HG02763 (cell line): ENCODE measurements at regions not wholly inside any gene's neighbourhood (a gene's known extent, or its start where the extent isn't known, plus 50 kb on each side); places are given as distances from the start of the nearest gene placed in this dataset.

Experiments
- ATAC-seq: cut with Tn5 transposase; IDR thresholded peaks from one replicate; pipeline ENCODE4 v1.9.1; 2021; ENCODE audit warnings: mild to moderate bottlenecking, moderate library complexity; ENCODE audit not compliant: unreplicated experiment

DNA sequence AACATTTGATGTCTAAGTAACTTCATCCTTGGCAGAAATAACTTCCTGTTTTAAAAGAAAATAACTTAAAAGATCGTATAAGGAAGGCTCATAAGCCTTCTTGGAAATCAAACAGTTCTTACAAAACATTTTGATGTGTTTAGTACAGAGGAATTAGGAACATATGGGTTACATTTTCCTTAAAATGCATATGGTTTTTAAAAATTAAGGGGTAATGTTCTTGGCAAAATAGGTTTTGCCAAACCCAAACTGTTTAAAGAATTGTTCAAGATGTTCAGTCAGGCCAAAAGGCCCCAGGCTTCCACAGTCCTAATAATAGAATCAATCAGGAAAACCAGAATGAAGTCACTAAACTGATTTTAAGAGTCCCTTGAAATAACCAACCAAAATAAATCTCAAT, 142.7 kb upstream of the SLC35B3 start:
- ATAC-seq: no peak

DNA sequence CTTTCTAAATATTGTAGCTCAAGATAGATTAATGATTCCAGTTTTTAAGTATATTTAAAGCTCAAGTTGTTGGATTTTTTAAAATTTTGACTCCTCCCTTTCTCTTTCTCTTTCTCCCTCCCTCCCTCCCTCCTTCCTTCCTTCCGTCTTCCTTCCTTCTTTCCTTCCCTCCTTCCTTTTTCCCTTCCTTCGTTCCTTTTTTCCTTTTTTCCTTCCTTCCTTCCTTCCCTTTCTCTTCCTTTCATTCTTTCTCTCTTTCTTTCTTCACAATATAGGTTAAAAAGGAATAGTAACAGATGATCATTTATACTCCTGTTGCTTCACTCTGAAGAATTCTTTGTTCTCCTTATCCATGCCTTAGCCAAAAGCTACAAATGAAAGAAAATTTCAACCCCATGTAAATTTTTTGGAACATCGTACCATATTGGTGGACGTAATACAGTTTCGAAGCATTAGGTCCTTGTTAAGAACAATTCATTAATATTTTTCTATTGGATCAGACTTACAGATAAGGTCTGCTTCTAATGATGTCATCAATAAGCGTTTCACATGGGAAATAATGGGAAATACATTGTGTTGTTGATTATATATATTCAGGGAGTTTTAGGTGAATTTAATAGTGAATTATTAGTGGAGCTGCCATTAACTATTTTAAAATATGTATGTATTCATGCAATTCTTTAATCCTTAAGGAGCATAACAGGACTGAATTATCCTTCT, 139.6 kb upstream of the SLC35B3 start:
- no peak for ATAC-seq

DNA sequence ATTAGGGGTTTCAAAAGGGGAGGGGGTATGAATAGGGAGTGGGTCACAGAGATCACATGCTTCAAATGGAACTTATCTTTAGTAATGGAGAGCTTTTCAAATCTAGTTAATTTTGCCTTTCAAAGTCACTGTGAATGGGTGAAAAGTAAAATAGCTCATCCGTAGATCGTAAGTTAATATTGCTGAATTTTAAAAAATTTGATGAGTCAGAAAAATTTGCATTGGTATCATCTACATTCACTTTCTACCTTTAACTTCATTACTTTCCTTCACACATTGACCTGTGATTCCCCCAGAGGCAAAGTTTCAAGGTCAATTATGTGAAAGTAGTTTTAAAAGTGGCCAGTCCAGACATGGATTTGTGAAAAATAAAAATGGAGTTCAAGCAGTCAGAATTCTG, 139.0 kb upstream of the SLC35B3 start:
- no peak for ATAC-seq

DNA sequence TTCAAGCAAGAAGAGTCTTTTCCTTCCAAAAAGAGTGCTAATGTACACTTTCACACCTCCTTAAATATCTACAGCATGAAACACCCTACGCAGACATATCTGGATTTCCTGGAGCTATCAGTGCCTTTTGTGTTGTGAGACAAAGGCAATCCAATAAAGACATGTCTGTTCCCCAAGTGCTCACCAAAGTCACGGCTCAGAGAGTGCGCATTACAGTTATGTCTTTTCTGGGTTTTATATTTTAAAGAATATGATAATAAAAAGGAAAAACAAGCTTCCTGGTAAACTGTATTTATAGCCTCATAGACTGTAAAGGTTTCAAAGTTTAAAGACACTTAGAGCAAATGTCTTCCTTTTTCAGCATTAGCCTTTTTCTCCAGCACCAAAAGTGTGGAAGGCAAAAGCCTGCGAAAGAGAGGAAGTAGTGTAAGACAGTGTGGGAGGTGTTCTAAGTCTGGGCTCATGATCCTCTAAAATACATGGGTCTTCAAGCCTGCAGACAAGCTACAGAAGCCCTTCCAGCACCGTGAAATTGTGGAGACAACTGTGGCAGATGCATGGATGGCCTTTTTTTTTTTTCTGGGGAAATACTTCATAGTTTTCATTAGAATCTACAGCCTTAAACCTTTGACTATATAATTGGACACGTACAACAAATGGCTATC, 135.0 kb upstream of the SLC35B3 start:
- no peak for ATAC-seq

DNA sequence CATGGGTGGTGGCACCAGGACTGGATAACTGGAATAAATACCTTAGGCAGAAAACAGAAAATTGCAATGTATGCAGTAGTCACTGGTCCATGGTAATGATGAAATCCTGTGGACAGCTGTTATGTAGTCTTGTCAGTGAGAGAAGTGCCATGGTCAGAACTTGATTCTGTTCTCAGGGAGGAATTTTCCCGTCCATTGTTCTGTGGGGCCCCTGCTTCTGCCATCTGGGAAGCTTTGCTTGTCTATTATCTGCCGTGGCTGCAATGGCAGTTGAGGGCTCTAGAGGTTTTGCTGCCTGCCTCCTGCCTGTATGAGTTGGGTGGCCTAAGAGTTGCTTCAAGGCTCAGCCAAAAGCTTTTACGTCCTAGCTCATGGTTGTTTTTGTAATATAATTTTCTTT, 126.8 kb upstream of the SLC35B3 start:
- no peak for ATAC-seq

DNA sequence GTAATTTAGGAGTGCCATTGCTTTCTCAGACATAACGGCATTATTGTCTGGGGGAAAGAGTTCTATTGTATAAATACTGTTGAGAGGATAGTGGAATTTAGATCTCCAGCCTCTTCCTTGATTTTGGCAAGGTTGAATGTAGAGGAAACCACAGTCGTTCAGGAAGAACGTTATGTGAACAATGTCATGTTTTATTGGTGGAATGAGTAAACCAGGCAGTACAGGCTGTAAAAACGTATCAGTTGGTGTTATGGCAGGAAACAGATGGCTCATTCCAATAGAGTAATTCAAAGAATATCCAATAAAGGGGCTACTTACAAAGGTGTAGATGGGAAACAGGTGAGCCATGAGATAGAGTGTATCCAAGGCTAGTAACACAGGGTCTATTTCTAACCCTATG, 123.6 kb upstream of the SLC35B3 start:
- ATAC-seq: no peak

DNA sequence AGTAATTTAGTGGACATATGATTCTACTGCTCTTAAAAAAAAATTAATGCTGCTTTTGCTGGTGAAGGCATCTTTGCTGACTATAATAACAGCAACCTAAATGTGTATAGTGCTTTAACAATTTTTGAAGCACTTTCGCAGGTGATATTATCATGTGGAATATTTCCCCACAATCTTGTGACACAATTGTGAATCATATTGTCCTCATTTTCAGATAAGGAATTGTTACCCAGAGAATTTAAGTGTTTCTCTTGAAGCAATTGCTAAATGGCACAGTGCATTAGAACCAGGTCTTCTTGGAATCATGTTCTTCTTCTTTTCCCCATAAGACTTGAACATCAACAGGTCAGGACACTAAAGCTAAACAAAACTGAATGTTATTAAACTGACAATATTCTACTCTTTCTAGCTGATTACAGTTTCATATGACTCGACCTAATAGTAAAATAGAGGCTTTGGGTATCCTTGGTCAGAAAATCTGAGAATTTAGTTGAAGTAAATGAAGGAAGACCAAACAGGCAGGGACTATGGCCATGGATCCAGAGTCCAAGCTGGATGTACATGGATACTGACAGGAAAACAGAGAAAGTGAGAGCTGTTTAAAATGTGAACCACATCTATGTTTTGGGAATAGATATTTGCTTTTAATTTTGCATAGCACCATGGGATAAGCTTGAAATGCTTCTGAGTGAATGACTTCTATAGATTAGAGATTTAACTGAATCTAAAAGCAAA, 121.8 kb upstream of the SLC35B3 start:
- no peak for ATAC-seq

DNA sequence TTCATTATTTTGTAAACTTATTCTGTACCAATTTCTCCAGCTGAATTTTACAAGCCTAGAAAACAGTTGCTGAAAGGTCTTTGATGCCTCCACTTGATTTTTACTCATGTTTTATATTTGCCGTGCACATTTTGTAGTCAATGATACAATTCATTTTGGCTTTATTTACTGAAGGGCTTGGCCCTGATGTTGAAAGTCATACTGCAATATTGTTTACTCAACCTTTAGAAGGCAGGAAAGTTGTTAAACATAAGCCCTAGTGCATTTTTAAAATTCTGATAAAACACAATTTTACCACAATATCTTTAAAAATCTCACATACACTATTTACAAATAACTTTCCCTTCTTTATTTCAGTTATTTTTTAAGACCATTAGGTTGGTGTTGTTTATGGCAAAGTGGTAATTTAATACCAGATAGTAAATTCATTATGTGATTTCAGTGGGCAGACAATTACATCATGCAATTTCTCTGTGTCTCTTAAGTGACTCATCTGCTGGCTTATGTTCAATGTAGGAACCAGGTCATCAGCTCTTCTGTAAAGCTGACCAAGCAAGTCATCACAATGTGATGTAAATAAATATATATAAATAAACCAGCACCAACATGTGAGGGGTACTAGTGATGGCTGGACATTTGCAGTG, 121.1 kb upstream of the SLC35B3 start:
- ATAC-seq: no peak

DNA sequence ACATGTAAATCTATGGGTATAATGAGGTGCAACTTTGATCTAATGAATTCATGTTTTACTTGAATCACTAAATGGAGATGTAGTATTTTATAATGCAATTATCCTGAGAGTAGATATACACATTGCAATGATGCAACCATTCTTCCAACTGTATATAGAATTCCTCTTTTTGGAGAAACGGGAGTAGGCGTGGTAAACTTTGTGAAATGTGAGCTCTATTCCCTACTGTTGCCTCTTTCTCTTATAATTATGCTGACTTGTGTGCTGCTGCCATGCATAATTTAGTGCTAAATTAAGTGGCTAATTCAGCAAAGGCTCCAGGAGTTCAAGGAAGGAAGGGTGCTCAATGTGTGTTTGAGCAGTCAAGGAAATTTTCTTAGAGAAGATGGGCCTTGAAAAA, 116.6 kb upstream of the SLC35B3 start:
- ATAC-seq: no peak

DNA sequence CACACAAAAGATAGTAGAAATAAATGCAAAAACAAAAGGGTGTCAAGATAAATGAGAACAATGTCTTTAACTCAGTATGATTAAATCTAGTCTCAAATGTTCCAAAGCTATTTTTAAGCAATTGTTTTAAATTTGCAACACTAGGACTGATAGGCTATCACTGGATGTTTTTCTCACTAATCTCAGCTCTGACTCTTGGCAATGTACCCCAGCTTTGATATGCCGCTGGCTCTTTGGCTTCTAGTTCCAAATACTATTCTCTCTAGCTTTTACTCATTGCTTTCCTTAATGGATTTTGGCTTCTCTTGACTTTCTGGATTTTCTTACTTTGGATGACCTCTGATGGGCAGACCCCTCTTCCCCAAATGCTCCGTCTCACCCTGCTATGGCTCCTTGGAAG, 116.0 kb upstream of the SLC35B3 start:
- ATAC-seq: no peak

DNA sequence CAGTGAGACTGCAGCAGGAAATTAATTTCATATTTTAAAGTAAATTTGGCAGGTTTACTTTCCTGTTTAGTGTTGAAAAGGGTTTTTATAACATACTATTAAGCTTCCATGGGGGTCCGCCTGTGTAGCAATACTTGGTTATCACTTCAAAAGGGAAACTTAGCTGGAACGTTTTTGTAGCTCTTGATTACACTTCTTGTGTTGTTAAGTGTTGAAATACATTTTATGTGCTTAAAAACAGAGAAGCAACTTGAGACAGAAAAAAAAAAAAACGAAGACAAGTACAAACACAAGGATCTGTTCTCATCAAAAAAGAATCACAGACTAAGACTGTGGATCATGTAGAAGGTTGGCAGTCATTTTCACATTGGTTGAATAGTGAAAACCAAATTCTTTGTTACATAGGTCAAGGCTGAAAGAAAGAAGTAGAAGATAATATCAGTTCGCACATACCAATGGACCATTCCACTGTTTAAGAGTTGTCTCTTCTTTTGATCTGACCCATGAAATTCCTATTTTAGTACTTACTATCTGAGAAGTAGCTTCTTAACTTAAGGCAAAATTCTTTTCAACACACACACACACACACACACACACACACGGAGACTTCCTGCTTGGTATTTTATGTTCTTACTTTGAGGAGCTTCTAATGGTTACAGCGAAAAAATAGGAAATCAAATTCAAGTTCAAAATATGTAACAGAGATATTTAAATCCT, 113.9 kb upstream of the SLC35B3 start:
- ATAC-seq: no peak

DNA sequence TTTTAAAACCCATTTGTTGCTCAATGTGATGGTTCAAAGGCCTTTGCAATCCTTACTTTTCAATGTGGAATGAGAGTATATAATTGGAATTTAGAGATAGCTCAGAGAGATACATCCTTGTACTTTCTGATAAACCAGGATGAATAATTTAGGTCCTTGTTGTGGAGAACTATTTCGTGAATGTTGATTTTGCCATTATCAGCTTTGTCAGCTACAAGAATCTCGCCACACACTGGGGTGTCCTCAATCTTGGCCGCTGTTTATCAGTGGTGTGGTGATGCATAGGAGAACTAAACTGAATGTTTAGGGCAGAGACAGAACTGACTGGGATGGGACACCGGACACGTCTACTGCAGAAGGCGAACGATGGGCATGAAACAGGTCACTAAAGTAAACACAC, 111.2 kb upstream of the SLC35B3 start:
- ATAC-seq: no peak

DNA sequence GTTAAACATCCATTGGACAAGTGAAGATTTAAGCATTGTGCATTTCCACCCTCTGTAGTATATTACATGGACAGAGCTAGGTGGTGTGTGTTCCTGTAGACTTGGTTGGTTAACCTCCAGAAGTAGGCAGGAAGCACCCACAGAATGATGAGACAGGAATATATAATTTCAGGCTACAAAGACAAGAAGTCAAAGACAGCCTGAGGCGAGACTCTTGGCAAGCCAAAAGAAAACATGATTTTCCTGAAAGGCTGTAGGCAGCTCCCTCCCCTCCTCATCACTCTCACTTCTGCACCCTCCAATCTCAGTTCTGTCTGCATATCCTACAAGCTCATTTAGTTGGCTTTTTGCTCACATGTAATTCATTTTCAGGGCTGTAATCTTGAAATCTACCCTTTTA, 110.0 kb upstream of the SLC35B3 start:
- ATAC-seq: no peak

DNA sequence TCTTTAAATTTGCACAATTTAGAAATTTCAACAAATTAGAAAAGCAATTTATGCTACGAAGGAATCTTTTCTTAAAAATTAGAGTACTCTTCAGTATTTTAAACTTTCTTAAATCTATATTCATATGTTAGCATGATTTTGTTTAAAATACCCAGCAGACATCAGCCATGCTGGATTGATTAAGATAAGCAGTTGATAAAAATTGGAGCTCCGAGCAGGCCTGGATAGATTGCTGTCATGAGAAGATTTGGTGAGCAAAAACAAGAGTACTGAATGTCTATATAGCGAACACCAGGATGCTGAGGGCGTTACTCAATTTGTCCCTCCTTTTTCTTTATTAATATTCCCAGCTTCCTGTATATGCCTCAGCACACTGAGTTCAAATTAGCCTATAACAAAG, 108.4 kb upstream of the SLC35B3 start:
- no peak for ATAC-seq

DNA sequence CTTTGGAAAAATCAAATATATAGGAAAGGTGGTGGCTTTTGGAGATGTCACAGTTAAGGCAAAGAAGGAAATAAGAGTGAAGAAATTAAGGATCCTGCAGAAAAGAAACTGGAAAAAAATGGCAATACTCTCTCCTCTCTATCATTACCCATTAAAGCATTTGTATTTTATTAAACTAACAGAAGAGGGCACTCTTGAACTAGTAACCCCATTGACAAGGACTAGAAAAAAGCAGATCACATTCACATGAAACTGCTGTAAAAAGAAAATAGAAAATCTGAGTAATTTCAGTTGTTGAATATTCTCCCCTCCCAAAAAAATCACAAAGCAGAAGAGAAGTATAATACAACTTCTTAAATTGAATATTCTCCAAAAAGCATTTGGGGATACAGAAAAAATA, 104.1 kb upstream of the SLC35B3 start:
- no peak for ATAC-seq

DNA sequence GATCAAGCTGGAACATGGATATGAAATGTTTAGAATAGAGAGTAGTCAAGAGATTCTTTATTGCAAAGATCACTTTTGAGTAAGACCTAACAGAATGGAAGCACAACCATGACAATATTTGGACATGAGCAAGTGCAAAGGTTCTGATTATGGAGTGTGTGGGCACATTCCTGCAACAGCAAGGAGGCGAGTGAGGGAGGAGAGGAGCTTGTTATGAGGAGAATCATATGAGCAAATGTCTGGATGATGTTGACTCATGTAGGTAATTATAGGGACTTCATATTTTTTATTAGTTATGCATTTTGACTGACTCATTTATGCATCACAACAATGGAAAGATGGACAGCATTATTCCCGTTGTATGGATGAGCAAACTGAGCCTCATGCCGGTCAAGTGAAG, 100.8 kb upstream of the SLC35B3 start:
- no peak for ATAC-seq

DNA sequence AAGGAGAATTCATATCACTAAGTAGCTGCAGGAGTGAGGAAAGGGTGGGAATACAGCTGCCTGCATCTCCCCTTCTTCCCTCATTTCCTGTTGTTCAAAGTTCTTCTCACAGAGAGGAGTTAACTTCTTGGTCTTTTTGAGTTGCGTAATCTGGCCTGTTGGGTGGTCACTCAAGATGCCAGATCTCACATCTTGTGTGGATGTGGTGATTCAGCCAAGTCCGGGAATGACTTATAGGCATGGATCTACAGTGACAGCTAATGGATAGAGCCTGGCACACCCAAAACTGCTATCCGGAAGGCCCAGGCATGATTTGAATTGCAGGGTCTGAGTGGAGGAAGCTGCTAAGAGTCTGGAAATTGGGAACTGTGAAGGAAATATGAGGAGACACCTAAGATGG, 100.2 kb upstream of the SLC35B3 start:
- no peak for ATAC-seq

DNA sequence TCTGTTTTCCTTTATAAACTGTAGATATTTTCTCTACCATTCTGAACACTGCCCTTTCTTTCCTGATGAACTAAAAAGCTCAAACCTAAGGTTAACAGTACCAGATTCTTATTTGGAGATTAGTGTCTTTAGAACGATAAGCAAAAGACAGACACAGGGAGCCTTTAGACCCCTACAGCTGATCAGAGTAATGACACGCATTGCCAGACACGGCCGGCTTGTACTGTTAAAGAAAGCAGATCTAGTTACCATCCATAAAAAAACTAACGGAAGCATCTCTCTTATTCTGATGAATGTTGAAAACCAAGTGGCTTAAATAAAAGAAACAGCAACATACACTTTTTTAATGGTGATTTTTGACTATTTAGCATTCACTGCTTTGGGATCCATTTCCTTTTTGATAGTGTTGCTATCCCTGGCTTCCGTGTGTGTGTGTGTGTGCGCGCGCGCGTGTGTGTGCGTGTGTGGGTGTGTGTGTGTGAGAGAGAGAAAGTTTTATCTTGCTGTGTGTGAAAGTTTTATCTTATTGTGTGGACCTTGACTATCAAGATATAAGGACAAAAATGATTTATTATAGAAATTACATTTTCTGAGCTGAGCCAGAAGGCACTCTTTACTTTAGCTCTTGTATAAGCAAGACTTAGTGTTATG, 95.6 kb upstream of the SLC35B3 start:
- ATAC-seq: no peak

DNA sequence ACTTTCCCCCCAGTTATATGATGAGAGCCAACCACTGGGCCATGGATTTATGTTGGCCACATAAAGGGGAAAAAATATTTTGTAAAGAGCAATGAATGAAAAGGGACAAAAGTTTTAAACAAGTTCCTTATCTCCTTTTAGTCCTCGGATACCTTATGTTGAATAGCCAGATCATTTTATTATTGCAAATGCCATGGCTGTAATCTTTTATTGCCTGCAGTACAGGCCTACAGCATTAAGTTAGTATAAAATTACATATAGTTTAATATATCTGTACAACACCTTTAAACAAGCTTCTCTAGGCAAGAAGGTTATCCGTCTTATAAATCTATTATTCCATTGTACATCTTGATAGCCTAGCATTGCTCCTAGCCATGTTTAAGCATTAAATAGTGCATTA, 93.9 kb upstream of the SLC35B3 start:
- ATAC-seq: no peak

DNA sequence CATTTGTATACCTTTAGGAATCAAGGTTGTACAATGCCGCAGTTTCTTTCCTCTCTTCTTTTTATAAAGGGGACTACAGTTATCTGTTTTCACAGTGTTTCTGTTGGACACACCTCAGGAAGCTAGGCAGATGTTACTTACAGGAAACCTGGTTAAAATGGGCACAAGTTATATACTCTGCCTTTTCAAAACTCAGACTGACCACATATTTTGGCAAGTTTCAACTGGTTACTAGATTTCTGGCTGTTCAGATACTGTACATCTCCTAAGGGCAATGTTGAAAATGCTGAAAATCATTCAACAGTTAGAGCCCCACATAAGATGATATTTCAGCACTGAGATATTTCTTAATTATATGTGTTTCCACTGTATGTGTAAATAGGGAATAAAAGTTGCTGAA, 92.5 kb upstream of the SLC35B3 start:
- ATAC-seq: no peak

DNA sequence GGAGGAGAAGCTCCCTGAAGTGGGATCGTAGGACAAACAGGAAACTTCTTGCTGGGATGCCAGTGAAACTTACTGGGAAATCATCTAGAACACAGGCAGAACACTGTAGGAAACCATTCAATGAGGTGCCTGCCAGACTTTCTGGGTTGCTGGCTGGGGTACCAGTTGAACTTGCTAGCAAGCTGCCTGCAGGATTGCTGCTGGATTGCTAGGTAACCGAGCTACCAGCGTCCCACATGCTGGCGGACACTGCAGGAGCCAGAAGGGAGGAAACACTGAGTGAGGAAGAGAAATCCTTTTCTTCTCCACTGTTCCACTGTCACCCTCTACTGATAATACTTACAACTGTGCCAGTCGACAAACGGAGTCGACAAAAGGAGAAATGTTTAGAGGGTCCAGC, 91.3 kb upstream of the SLC35B3 start:
- ATAC-seq: no peak
